T-helper 2 cell treated with Interferon-gamma antibody and Interleukin-4, amounts not matched to agents 5 μg/mL and 100 μg/mL, for 36 hours (primary cell): ENCODE measurements at regions not wholly inside any gene's neighbourhood (a gene's known extent, or its start where the extent isn't known, plus 50 kb on each side); places are given as distances from the start of the nearest gene placed in this dataset.
"Not testable (repeated sequence)": the region's sequence is repeated elsewhere in the genome, so short reads cannot be mapped to it uniquely, and the experiment has no call there.

Experiments
- DNase-seq: peaks from one replicate; pipeline ENCODE4 v3.0.0; 2021; ENCODE audit warnings: low spot score
- H3K27ac Mint-ChIP-seq: one replicate; pipeline ENCODE4 v1.8.0; 2021; ENCODE audit warnings: mild to moderate bottlenecking, mixed read lengths
- H3K27me3 Mint-ChIP-seq: one replicate; pipeline ENCODE4 v1.8.0; 2021; ENCODE audit warnings: low read depth, mixed read lengths
- H3K36me3 Mint-ChIP-seq: one replicate; pipeline ENCODE4 v1.8.0; 2021; ENCODE audit warnings: low read depth, mixed read lengths
- H3K4me1 Mint-ChIP-seq: one replicate; pipeline ENCODE4 v1.8.0; 2021; ENCODE audit warnings: low read depth, mixed read lengths
- H3K4me3 Mint-ChIP-seq: one replicate; pipeline ENCODE4 v1.8.0; 2022; ENCODE audit warnings: mild to moderate bottlenecking, moderate library complexity, mixed read lengths
- H3K9me3 Mint-ChIP-seq: one replicate; pipeline ENCODE4 v1.8.0; 2021; ENCODE audit warnings: mixed read lengths

GRCh38 chr2:77652499-77652898 is 130.3 kb upstream of the LRRTM4 start:
- Mint-ChIP-seq H3K36me3 (no peaks in the 10 kb centered on the region), H3K4me3 (no peak overlapping the region), H3K27ac (no peak overlapping the region), H3K9me3 (peaks cover 23% of the 10 kb centered on the region), H3K27me3 (no peaks in the 10 kb centered on the region), H3K4me1 (no peaks in the 10 kb centered on the region)
- DNase-seq = no peak

- Mint-ChIP-seq H3K4me3 (no peak overlapping the region), H3K9me3 (peaks cover 18% of the 10 kb centered on the region), H3K36me3 (no peaks in the 10 kb centered on the region), H3K27me3 (no peaks in the 10 kb centered on the region), H3K4me1 (no peaks in the 10 kb centered on the region), H3K27ac (no peak overlapping the region)
- DNase-seq = no peak
Measured at GRCh38 chr2:77664491-77664890, 142.3 kb upstream of the LRRTM4 start.

GRCh38 chr2:77666251-77666980 is 144.2 kb upstream of the LRRTM4 start:
- H3K4me3 Mint-ChIP-seq = no peak overlapping the region
- H3K9me3 Mint-ChIP-seq = peaks cover 10% of the 10 kb centered on the region
- no peaks in the 10 kb centered on the region for H3K36me3 Mint-ChIP-seq
- no peaks in the 10 kb centered on the region for H3K4me1 Mint-ChIP-seq
- no peaks in the 10 kb centered on the region for H3K27me3 Mint-ChIP-seq
- no peak overlapping the region for H3K27ac Mint-ChIP-seq
- DNase-seq = no peak

- H3K4me3 Mint-ChIP-seq, DNase-seq, H3K4me1 Mint-ChIP-seq, H3K27ac Mint-ChIP-seq, H3K9me3 Mint-ChIP-seq, H3K27me3 Mint-ChIP-seq, H3K36me3 Mint-ChIP-seq: not testable (repeated sequence)
Measured at GRCh38 chr2:77684543-77685319, 162.6 kb upstream of the LRRTM4 start.

- DNase-seq = no peak
- Mint-ChIP-seq H3K4me1 (no peaks in the 10 kb centered on the region), H3K27ac (no peak overlapping the region), H3K4me3 (no peak overlapping the region), H3K9me3 (peaks cover 18% of the 10 kb centered on the region), H3K36me3 (no peaks in the 10 kb centered on the region), H3K27me3 (no peaks in the 10 kb centered on the region)
Measured at GRCh38 chr2:77712601-77713000, 190.4 kb upstream of the LRRTM4 start.

- Mint-ChIP-seq H3K9me3 (peaks cover 15% of the 10 kb centered on the region), H3K4me3 (no peak overlapping the region), H3K27ac (no peak overlapping the region), H3K4me1 (no peaks in the 10 kb centered on the region), H3K27me3 (no peaks in the 10 kb centered on the region), H3K36me3 (no peaks in the 10 kb centered on the region)
- DNase-seq = no peak
Measured at GRCh38 chr2:77713412-77713811, 191.2 kb upstream of the LRRTM4 start.

- H3K27ac Mint-ChIP-seq = no peak overlapping the region
- no peaks in the 10 kb centered on the region for H3K27me3 Mint-ChIP-seq
- H3K4me1 Mint-ChIP-seq = no peaks in the 10 kb centered on the region
- H3K4me3 Mint-ChIP-seq = no peak overlapping the region
- H3K9me3 Mint-ChIP-seq = peaks cover 35% of the 10 kb centered on the region
- no peak for DNase-seq
- H3K36me3 Mint-ChIP-seq = no peaks in the 10 kb centered on the region
Measured at GRCh38 chr2:77720115-77720514, 197.9 kb upstream of the LRRTM4 start.

GRCh38 chr2:77721593-77721992 is 199.4 kb upstream of the LRRTM4 start:
- Mint-ChIP-seq H3K27me3 (no peaks in the 10 kb centered on the region), H3K4me3 (no peak overlapping the region), H3K4me1 (no peaks in the 10 kb centered on the region), H3K27ac (no peak overlapping the region), H3K36me3 (no peaks in the 10 kb centered on the region), H3K9me3 (peaks cover 30% of the 10 kb centered on the region)
- no peak for DNase-seq

GRCh38 chr2:77725045-77725444 is 202.9 kb upstream of the LRRTM4 start:
- no peak for DNase-seq
- Mint-ChIP-seq H3K9me3 (peaks cover 34% of the 10 kb centered on the region), H3K27me3 (no peaks in the 10 kb centered on the region), H3K4me3 (no peak overlapping the region), H3K36me3 (no peaks in the 10 kb centered on the region), H3K27ac (no peak overlapping the region), H3K4me1 (no peaks in the 10 kb centered on the region)

- not testable (repeated sequence) for DNase-seq, H3K4me1 Mint-ChIP-seq, H3K27me3 Mint-ChIP-seq, H3K27ac Mint-ChIP-seq, H3K4me3 Mint-ChIP-seq, H3K36me3 Mint-ChIP-seq
- peaks cover 29% of the 10 kb centered on the region for H3K9me3 Mint-ChIP-seq
Measured at GRCh38 chr2:77734662-77735340, 212.6 kb upstream of the LRRTM4 start.

GRCh38 chr2:77737236-77737635 is 215.1 kb upstream of the LRRTM4 start:
- Mint-ChIP-seq H3K27ac (no peak overlapping the region), H3K27me3 (no peaks in the 10 kb centered on the region), H3K4me3 (no peak overlapping the region), H3K4me1 (no peaks in the 10 kb centered on the region), H3K9me3 (peaks cover 27% of the 10 kb centered on the region), H3K36me3 (no peaks in the 10 kb centered on the region)
- no peak for DNase-seq

GRCh38 chr2:77746780-77747179 is 224.6 kb upstream of the LRRTM4 start:
- H3K27ac Mint-ChIP-seq = no peak overlapping the region
- H3K4me3 Mint-ChIP-seq = no peak overlapping the region
- H3K4me1 Mint-ChIP-seq = no peaks in the 10 kb centered on the region
- no peaks in the 10 kb centered on the region for H3K36me3 Mint-ChIP-seq
- H3K9me3 Mint-ChIP-seq = peaks cover 22% of the 10 kb centered on the region
- no peaks in the 10 kb centered on the region for H3K27me3 Mint-ChIP-seq
- no peak for DNase-seq

GRCh38 chr2:77753710-77754345 is 231.7 kb upstream of the LRRTM4 start:
- not testable (repeated sequence) for H3K27ac Mint-ChIP-seq, H3K27me3 Mint-ChIP-seq, H3K4me1 Mint-ChIP-seq, H3K4me3 Mint-ChIP-seq, H3K36me3 Mint-ChIP-seq, DNase-seq, H3K9me3 Mint-ChIP-seq
